Erythroblast (primary cell): ENCODE measurements at regions not wholly inside any gene's neighbourhood (a gene's known extent, or its start where the extent isn't known, plus 50 kb on each side); places are given as distances from the start of the nearest gene placed in this dataset.

ENCODE experiments used
- GATA1 ChIP-seq: IDR thresholded peaks from 2 replicates; pipeline ENCODE4 v1.6.1; 2011; ENCODE audit warnings: low read depth, mild to moderate bottlenecking, control low read depth, low read length, moderate library complexity
- POLR2A ChIP-seq: IDR thresholded peaks from 2 replicates; pipeline ENCODE4 v1.6.1; 2011; ENCODE audit warnings: mild to moderate bottlenecking, low read length

DNA sequence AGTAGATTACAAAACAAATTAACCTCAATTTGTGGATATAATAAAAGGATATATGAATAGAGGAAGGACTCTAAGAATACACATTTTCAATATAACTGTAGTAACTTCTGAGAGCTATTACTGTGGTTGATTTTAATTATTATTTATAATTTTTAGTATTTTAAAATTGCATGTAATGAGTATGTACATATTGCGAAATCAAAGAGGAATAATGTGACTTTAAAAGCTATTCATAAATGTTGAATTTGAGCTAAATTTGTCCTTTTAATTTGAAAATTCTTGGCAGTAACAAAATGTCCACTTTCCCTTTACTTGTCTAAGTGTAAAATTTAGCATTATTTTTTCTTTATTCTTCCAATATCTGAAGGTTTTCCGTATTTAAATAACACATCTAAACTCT is 750.6 kb upstream of the PCDH15 start:
- TF ChIP-seq POLR2A (no peak), GATA1 (no peak)
